DND-41 (cell line): ENCODE measurements at regions not wholly inside any gene's neighbourhood (a gene's known extent, or its start where the extent isn't known, plus 50 kb on each side); places are given as distances from the start of the nearest gene placed in this dataset.

Source experiments
- CTCF ChIP-seq: IDR thresholded peaks from 2 replicates; pipeline ENCODE4 v1.5.1; 2012; ENCODE audit warnings: borderline replicate concordance, low read length, moderate library complexity, mild to moderate bottlenecking; ENCODE audit not compliant: poor library complexity, severe bottlenecking; ENCODE audit errors: extremely low read depth
- EZH2 ChIP-seq: IDR thresholded peaks from 3 replicates; pipeline ENCODE4 v1.6.1; 2012; ENCODE audit warnings: borderline replicate concordance, low read depth, mild to moderate bottlenecking, moderate library complexity, low read length, inconsistent platforms; ENCODE audit not compliant: severe bottlenecking

- TF ChIP-seq CTCF (no peak), EZH2 (no peak)
Measured at GRCh38 chr3:145698250-145698649, 462.7 kb downstream of the PLOD2 start.
